Ishikawa (cell line): ENCODE measurements at regions not wholly inside any gene's neighbourhood (a gene's known extent, or its start where the extent isn't known, plus 50 kb on each side); places are given as distances from the start of the nearest gene placed in this dataset.

ENCODE experiments used
- CEBPB ChIP-seq: IDR thresholded peaks from 2 replicates; pipeline ENCODE4 v1.6.1; 2012
- CREB1 ChIP-seq: IDR thresholded peaks from 2 replicates; pipeline ENCODE4 v1.6.1; 2012; ENCODE audit warnings: low read depth
- EGR1 ChIP-seq: IDR thresholded peaks from 2 replicates; pipeline ENCODE4 v1.6.1; 2012
- EP300 ChIP-seq: IDR thresholded peaks from 2 replicates; pipeline ENCODE4 v1.6.1; 2012; ENCODE audit warnings: borderline replicate concordance
- FOXM1 ChIP-seq: IDR thresholded peaks from 2 replicates; pipeline ENCODE4 v1.6.1; 2012; ENCODE audit warnings: low read depth, borderline replicate concordance
- NFIC ChIP-seq: IDR thresholded peaks from 2 replicates; pipeline ENCODE4 v1.6.1; 2012
- RAD21 ChIP-seq: IDR thresholded peaks from 2 replicates; pipeline ENCODE4 v1.6.1; 2012; ENCODE audit warnings: low read depth
- REST ChIP-seq: IDR thresholded peaks from 2 replicates; pipeline ENCODE4 v1.6.1; 2012; ENCODE audit warnings: low read depth, mild to moderate bottlenecking
- TAF1 ChIP-seq: IDR thresholded peaks from 2 replicates; pipeline ENCODE4 v1.6.1; 2012; ENCODE audit warnings: low read depth, mild to moderate bottlenecking
- TCF12 ChIP-seq: IDR thresholded peaks from 2 replicates; pipeline ENCODE4 v1.6.1; 2012; ENCODE audit warnings: low read depth
- TEAD4 ChIP-seq: IDR thresholded peaks from 2 replicates; pipeline ENCODE4 v1.6.1; 2012
- USF1 ChIP-seq: IDR thresholded peaks from 2 replicates; pipeline ENCODE4 v1.6.1; 2012
- YY1 ChIP-seq: IDR thresholded peaks from 2 replicates; pipeline ENCODE4 v1.6.1; 2012; ENCODE audit warnings: low read depth
- ZBTB7A ChIP-seq: IDR thresholded peaks from 2 replicates; pipeline ENCODE4 v1.6.1; 2012; ENCODE audit warnings: low read depth
- TF ChIP-seq, protein P1 (sequence below): IDR thresholded peaks from 2 replicates; pipeline ENCODE4 v1.6.1; 2012

DNA sequence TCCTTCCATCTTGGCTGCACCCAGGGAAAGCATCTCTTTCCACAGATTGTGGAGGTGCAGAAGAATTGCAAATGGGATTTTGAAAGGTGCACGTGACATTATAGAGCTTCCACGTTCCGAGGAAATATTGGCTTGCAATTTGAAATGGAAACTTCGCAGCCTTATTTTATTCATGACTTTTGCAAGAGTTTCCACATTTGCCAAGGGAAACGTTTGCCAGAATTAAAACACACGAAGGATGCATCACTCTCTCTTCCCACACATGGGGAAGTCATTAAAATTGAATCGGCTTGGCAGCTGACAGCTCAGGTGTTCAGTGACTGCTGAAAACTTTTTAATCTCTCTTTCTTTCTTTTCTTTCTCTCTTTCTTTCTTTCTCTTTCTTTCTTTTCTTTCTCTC, 475.4 kb upstream of the IGFBP3 start:
- no peak for TF ChIP-seq ZBTB7A
- TF ChIP-seq EGR1, result no peak
- TF ChIP-seq TEAD4, result no peak
- TF ChIP-seq EP300, result no peak
- TF ChIP-seq RAD21, result no peak
- no peak for TF ChIP-seq CEBPB
- TF ChIP-seq CREB1, result no peak
- no peak for TF ChIP-seq YY1
- no peak for TF ChIP-seq USF1
- TF ChIP-seq REST, result no peak
- TF ChIP-seq NFIC, result no peak

DNA sequence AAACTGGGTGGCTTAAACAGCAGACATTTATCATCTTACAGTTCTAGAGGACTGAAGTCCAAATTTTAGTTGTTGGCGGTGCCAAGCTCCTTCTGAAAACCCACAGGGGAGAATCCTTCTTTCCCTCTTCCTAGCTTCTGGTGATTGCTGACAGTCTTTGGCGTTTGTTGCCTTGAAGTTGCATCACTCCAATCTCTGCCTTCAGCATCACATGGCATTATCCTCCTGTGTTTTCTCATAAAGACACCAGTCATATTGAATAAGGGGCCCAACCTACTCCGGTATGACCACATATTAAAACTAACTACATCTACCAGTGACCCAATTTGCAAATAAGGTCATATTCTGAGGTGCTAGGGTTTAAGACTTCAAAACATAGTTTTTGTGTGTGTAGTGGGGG, 472.1 kb upstream of the IGFBP3 start:
- TF ChIP-seq EP300 (no peak), EGR1 (no peak), NFIC (no peak), REST (no peak), RAD21 (no peak), FOXM1 (no peak), TAF1 (no peak), CREB1 (no peak), ZBTB7A (no peak), TEAD4 (no peak), TCF12 (no peak), CEBPB (no peak), YY1 (no peak), USF1 (no peak)
- TF ChIP-seq, protein P1, sequence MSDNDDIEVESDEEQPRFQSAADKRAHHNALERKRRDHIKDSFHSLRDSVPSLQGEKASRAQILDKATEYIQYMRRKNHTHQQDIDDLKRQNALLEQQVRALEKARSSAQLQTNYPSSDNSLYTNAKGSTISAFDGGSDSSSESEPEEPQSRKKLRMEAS, result no peak

- TF ChIP-seq, protein P1, result no peak
- TF ChIP-seq USF1 (no peak), CEBPB (no peak), EP300 (no peak), TAF1 (no peak), EGR1 (no peak), ZBTB7A (no peak), TEAD4 (no peak), FOXM1 (no peak), CREB1 (no peak), YY1 (no peak), RAD21 (no peak), NFIC (no peak), REST (no peak), TCF12 (no peak)
These were observed 470.4 kb upstream of the IGFBP3 start for GRCh38 chr7:46391231-46392201.

DNA sequence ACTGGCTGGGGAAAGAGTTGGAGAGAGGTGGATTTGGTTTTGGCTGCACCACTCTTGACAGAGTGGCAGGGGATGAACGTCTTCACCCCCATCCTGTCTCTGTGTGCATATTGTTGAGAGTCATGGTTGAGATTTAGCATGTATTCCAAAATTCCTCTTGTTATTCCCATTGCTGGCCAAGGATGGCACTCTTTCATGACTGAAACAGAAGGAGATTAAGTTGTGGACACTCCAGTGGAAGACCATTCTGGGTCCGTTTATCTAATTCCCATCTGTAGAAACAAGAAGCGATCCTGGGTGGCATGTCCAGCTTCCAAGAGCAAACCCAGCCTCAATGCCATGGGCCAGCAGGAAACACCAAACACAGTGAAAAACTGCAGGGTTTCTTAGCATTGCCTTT, 469.0 kb upstream of the IGFBP3 start:
- no peak for TF ChIP-seq ZBTB7A
- TF ChIP-seq, protein P1, result no peak
- TF ChIP-seq REST, result no peak
- TF ChIP-seq NFIC, result no peak
- TF ChIP-seq YY1, result no peak
- TF ChIP-seq USF1, result no peak
- TF ChIP-seq FOXM1, result no peak
- no peak for TF ChIP-seq EGR1
- no peak for TF ChIP-seq RAD21
